ENCODE measurements at regions not wholly inside any gene's neighbourhood (a gene's known extent, or its start where the extent isn't known, plus 50 kb on each side); places are given as distances from the start of the nearest gene placed in this dataset.

DNA sequence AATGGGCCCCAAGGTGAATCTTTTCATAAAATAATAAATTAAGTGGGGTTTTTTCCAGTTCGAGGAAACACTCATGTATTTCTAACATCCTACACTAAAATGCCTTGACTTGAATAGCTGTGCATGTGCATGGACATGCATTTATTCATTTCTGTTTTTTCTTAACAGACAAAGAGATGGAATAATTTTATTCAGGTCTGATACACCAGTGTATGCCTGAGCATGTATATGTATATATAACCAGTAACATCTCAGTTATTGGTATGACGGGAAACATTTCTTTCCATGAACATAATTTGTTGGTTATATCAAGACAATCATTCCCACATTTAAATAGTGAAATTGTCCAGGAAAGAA lies 468.7 kb upstream of the TNP1 start:
- peaks cover 60% of the 10 kb centered on the region for H3K4me1 Mint-ChIP-seq (ENCODE audit: low read depth)
- no peak for DNase-seq
- no peaks in the 10 kb centered on the region; the same call in 1 of the 2 replicates for H3K9me3 Mint-ChIP-seq
- no peaks in the 10 kb centered on the region; the same call in 1 of the 2 replicates for H3K27me3 Mint-ChIP-seq (ENCODE audit: insufficient read depth)
- H3K27ac Mint-ChIP-seq, result no peak overlapping the region
- H3K4me3 Mint-ChIP-seq, result no peak overlapping the region
- peaks cover 12% of the 10 kb centered on the region for H3K36me3 Mint-ChIP-seq (ENCODE audit: low read depth)
- TF ChIP-seq, protein P1, sequence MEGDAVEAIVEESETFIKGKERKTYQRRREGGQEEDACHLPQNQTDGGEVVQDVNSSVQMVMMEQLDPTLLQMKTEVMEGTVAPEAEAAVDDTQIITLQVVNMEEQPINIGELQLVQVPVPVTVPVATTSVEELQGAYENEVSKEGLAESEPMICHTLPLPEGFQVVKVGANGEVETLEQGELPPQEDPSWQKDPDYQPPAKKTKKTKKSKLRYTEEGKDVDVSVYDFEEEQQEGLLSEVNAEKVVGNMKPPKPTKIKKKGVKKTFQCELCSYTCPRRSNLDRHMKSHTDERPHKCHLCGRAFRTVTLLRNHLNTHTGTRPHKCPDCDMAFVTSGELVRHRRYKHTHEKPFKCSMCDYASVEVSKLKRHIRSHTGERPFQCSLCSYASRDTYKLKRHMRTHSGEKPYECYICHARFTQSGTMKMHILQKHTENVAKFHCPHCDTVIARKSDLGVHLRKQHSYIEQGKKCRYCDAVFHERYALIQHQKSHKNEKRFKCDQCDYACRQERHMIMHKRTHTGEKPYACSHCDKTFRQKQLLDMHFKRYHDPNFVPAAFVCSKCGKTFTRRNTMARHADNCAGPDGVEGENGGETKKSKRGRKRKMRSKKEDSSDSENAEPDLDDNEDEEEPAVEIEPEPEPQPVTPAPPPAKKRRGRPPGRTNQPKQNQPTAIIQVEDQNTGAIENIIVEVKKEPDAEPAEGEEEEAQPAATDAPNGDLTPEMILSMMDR (IDR thresholded peaks at IDR 0.05), result no peak

DNA sequence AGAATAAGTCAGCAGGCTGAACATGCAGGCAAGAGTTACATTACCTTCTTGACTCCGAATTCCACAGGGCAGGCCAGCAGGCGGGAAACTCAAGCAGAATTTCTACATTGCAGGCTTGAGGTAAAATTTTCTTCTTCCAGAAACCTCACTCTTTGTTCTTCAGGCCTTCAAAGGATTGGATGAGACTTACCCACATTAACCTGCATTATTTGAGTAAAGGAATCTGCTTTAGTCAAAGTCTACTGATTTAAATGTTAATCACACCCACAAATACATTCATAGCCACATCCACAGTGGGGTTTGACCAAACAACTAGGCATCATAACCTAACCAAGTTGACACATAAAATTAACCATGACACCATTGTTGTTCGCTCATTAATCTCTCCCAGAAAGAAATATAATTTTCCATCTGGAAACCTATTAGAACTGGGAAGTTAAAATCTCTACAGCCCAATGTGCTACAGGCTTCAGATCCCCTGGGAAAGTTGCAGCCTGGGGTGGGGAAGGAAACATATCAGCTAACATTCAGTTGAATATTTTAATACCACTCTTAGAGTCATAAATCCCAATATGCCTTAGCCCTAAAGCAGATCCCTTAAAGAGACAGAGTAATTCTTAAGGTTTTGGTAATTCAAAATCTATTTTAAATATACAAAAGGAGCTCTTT lies 468.2 kb upstream of the TNP1 start:
- no peak overlapping the region for H3K27ac Mint-ChIP-seq
- peaks cover 12% of the 10 kb centered on the region for H3K36me3 Mint-ChIP-seq (ENCODE audit: low read depth)
- peaks cover 56% of the 10 kb centered on the region for H3K4me1 Mint-ChIP-seq (ENCODE audit: low read depth)
- H3K27me3 Mint-ChIP-seq (ENCODE audit: insufficient read depth), result no peaks in the 10 kb centered on the region; the same call in 1 of the 2 replicates
- no peak for DNase-seq
- no peak overlapping the region for H3K4me3 Mint-ChIP-seq
- H3K9me3 Mint-ChIP-seq, result no peaks in the 10 kb centered on the region; the same call in 1 of the 2 replicates
- TF ChIP-seq, protein P1 (IDR thresholded peaks at IDR 0.05), result no peak

DNA sequence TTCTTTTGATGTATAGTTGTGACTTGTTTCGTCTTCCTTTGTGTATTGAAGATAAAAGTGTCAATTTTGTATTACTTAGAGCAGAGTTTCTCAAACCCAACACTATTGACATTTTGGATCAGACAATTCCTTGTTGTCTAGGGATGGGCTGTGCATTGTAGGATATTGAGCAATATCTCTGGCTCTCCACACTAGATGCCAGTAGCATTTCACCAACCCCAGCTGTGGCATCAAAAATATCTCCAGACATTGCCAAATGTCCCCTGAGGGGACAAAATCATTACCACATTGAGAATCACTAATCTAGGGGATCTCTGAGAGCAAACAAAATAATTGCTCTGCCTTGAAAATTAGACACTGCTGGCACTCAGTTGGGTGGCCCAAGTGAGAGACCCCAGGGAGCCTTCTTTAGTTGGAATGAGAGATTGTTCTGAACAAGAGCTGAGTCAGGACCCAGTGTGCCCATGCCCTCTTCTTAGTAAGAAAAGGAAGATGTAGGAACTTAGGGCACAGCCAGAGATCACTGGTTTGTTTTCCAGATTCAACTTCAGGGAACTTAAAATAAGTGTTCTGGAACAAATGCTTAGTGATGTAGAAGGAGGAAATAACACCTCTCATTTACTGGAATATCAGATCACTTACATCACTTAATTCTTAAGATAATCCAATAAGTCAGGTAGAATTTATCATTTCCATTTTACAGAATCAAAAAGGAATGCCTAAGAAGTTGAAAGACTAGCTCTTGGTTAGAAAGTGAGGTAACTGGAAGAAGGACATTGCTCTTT lies 466.6 kb upstream of the TNP1 start:
- peaks cover 39% of the 10 kb centered on the region for H3K4me1 Mint-ChIP-seq (ENCODE audit: low read depth)
- peak overlapping the region; percentile 7; the same call in 1 of the 2 replicates for H3K27ac Mint-ChIP-seq
- TF ChIP-seq, protein P1 (IDR thresholded peaks at IDR 0.05), result no peak
- no peaks in the 10 kb centered on the region; the same call in 1 of the 2 replicates for H3K9me3 Mint-ChIP-seq
- H3K4me3 Mint-ChIP-seq, result no peak overlapping the region
- H3K27me3 Mint-ChIP-seq (ENCODE audit: insufficient read depth), result no peaks in the 10 kb centered on the region; the same call in 1 of the 2 replicates
- no peak for DNase-seq
- peaks cover 12% of the 10 kb centered on the region for H3K36me3 Mint-ChIP-seq (ENCODE audit: low read depth)

DNA sequence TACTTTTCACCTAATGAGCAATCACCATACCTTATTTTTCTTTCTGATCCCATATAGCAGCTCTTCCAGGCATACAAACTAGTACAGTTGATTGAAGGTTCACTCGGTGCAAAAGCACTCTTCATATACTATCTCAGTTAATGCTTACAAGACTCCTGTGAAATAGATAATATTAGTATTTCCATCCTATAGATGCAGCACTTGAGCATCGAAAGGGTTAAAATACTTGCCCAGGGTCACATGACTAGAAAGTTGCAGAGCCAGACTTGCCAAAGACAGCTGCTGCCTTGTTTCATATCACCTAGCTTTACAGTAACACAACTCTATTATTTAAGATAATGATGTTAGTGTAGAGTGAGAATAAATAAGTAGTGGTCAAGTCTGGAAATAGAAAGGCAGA lies 466.0 kb upstream of the TNP1 start:
- Mint-ChIP-seq H3K4me1 (ENCODE audit: low read depth) (peaks cover 33% of the 10 kb centered on the region), H3K27ac (no peak overlapping the region), H3K27me3 (ENCODE audit: insufficient read depth) (no peaks in the 10 kb centered on the region; the same call in 1 of the 2 replicates), H3K4me3 (no peak overlapping the region), H3K36me3 (ENCODE audit: low read depth) (peaks cover 12% of the 10 kb centered on the region), H3K9me3 (no peaks in the 10 kb centered on the region; the same call in 1 of the 2 replicates)
- no peak for DNase-seq
- TF ChIP-seq, protein P1 (IDR thresholded peaks at IDR 0.05), result no peak

DNA sequence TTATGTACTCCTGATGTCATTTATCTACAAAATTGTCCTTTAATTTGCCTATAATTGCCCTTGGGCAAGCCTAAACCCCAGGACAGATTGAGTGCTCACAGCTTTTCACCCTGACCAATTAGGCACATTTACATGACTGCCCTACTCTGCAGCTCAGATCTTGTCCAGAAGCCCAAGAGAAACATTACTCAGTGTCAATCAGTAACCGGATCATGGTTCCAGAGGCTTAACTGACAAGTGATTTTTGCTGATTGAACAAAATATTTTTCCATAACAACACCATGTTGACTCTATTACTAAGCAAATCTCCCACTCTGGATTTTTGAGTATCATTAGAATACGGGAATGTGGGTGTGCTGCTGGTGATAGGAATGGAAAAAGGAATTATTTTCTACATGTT lies 465.4 kb upstream of the TNP1 start:
- Mint-ChIP-seq H3K9me3 (no peaks in the 10 kb centered on the region; the same call in 1 of the 2 replicates), H3K36me3 (ENCODE audit: low read depth) (peaks cover 12% of the 10 kb centered on the region), H3K27ac (no peak overlapping the region), H3K4me3 (no peak overlapping the region), H3K4me1 (ENCODE audit: low read depth) (peaks cover 30% of the 10 kb centered on the region), H3K27me3 (ENCODE audit: insufficient read depth) (no peaks in the 10 kb centered on the region; the same call in 1 of the 2 replicates)
- DNase-seq, result no peak
- TF ChIP-seq, protein P1 (IDR thresholded peaks at IDR 0.05), result no peak

Data from HFFc6 (cell line).